HEK293 (cell line): ENCODE measurements at regions not wholly inside any gene's neighbourhood (a gene's known extent, or its start where the extent isn't known, plus 50 kb on each side); places are given as distances from the start of the nearest gene placed in this dataset.

Source experiments
- ZNF626 ChIP-seq: fragments of 450-650 bp; sonication (Bioruptor Pico); formaldehyde crosslinking; IDR thresholded peaks from 2 replicates; pipeline ENCODE4 v1.5.1; 2018; ENCODE audit warnings: missing biosample characterization, missing genetic modification characterization, inconsistent platforms
- ZNF701 ChIP-seq: fragments of 450-650 bp; formaldehyde crosslinking; IDR thresholded peaks from 2 replicates; pipeline ENCODE4 v1.5.1; 2016; ENCODE audit warnings: missing biosample characterization, missing genetic modification characterization
- TF ChIP-seq, protein P1 (sequence below): fragments of 450-650 bp; formaldehyde crosslinking; IDR thresholded peaks from 2 replicates; pipeline ENCODE4 v1.5.0; 2017; ENCODE audit warnings: missing biosample characterization, missing genetic modification characterization, borderline replicate concordance
- TF ChIP-seq, protein P2 (sequence below): fragments of 450-650 bp; formaldehyde crosslinking; IDR thresholded peaks from 2 replicates; pipeline ENCODE4 v1.5.1; 2016; ENCODE audit warnings: missing biosample characterization, missing genetic modification characterization

DNA sequence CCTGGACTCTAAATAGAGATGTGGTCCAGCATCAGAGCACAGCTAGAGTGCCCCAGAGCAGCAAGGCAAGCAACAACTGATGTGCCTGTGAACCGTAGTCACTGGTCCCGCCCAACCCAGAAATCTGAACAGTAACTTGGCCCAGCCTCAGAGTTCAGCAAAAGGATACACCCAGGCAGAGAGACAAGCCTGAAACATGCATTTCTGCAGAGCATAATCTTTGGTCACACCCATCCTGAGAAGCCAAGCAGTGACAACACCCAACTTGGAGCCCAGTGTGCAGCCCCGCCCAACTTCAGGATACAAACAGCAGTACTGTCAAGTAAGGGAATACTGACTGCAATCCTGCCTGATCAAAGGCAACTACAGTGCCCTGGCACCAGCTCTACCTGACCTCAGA lies 57.2 kb upstream of the PHF6 start:
- no peak for TF ChIP-seq ZNF626 (tag by site-specific recombination)
- TF ChIP-seq, protein P1, sequence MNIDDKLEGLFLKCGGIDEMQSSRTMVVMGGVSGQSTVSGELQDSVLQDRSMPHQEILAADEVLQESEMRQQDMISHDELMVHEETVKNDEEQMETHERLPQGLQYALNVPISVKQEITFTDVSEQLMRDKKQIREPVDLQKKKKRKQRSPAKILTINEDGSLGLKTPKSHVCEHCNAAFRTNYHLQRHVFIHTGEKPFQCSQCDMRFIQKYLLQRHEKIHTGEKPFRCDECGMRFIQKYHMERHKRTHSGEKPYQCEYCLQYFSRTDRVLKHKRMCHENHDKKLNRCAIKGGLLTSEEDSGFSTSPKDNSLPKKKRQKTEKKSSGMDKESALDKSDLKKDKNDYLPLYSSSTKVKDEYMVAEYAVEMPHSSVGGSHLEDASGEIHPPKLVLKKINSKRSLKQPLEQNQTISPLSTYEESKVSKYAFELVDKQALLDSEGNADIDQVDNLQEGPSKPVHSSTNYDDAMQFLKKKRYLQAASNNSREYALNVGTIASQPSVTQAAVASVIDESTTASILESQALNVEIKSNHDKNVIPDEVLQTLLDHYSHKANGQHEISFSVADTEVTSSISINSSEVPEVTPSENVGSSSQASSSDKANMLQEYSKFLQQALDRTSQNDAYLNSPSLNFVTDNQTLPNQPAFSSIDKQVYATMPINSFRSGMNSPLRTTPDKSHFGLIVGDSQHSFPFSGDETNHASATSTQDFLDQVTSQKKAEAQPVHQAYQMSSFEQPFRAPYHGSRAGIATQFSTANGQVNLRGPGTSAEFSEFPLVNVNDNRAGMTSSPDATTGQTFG (tag by site-specific recombination), result no peak
- TF ChIP-seq ZNF701 (tag by site-specific recombination), result no peak
- TF ChIP-seq, protein P2, sequence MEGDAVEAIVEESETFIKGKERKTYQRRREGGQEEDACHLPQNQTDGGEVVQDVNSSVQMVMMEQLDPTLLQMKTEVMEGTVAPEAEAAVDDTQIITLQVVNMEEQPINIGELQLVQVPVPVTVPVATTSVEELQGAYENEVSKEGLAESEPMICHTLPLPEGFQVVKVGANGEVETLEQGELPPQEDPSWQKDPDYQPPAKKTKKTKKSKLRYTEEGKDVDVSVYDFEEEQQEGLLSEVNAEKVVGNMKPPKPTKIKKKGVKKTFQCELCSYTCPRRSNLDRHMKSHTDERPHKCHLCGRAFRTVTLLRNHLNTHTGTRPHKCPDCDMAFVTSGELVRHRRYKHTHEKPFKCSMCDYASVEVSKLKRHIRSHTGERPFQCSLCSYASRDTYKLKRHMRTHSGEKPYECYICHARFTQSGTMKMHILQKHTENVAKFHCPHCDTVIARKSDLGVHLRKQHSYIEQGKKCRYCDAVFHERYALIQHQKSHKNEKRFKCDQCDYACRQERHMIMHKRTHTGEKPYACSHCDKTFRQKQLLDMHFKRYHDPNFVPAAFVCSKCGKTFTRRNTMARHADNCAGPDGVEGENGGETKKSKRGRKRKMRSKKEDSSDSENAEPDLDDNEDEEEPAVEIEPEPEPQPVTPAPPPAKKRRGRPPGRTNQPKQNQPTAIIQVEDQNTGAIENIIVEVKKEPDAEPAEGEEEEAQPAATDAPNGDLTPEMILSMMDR (tag by site-specific recombination), result no peak
